GM21528 (cell line): ENCODE measurements at regions not wholly inside any gene's neighbourhood (a gene's known extent, or its start where the extent isn't known, plus 50 kb on each side); places are given as distances from the start of the nearest gene placed in this dataset.
"Not testable (repeated sequence)": the region's sequence is repeated elsewhere in the genome, so short reads cannot be mapped to it uniquely, and the experiment has no call there.

Experiments used
- ATAC-seq: cut with Tn5 transposase; IDR thresholded peaks from one replicate; pipeline ENCODE4 v1.9.1; 2021; ENCODE audit warnings: mild to moderate bottlenecking, moderate library complexity; ENCODE audit not compliant: unreplicated experiment, low FRiP score

GRCh38 chr1:222020553-222020952 is 278.7 kb upstream of the DUSP10 start:
- no peak for ATAC-seq

DNA sequence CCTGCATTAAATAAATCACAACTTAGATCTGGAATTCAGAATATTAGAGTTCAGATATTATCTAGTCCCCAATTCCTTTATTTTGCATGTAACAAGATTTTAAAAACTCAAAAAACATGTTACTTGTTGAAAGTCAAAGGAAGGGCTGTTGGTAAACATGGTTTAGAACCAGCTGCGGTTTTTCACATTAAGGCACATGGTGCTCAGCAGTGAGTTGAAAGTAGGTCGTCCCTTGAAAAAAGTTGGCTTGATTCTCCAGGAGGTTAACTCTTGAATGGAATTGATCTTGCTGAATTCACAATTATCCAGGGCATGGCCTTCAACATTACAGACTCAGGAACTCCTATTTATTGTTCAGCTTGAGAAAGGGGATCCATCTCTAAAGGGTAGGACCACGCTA is 277.1 kb upstream of the DUSP10 start:
- ATAC-seq, result no peak

GRCh38 chr1:222018041-222018440 is 276.2 kb upstream of the DUSP10 start:
- ATAC-seq, result no peak

GRCh38 chr1:222015686-222016085 is 273.8 kb upstream of the DUSP10 start:
- no peak for ATAC-seq

- no peak for ATAC-seq
Observed at GRCh38 chr1:222014001-222014400, 272.1 kb upstream of the DUSP10 start.

DNA sequence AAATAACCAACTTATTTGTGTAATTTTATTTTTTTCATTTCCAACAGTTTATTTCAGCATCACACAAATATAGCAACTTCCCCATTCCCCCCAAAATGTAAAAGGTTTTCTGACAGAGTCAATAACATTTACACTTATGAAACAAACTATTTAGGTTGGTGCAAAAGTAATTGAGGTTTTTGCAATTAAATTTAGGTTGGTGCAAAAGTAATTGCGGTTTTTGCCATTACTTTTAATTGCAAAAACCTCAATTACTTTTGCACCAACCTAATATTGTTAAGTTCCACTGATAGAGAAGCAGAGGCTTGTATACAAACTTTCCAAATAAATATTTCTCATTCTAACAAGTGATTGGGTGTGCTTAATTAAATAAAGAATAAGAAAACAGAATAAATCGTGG is 270.9 kb upstream of the DUSP10 start:
- no peak for ATAC-seq

DNA sequence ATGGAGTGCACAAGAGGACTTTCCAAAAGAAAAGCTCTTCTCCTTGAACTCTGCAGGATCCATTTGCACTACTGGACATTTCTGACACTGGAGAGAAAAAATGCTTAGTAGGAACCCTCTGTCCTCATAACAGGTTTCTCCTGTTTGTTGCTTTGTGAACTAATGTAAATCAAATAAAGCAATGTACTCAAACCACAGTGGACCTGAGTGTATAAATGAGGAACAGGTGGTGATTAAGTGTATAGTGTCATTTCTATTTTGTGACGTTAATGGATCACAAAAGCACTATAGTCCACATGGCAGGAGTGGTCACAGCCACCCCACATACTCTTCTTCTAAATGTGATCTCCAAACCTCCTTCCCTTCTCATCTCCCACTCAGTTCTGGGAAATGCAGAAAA is 268.4 kb upstream of the DUSP10 start:
- no peak for ATAC-seq

GRCh38 chr1:222009105-222009730 is 267.3 kb upstream of the DUSP10 start:
- ATAC-seq, result no peak

- no peak for ATAC-seq
Observed at GRCh38 chr1:222006715-222007114, 264.8 kb upstream of the DUSP10 start.

GRCh38 chr1:222004784-222005183 is 262.9 kb upstream of the DUSP10 start:
- ATAC-seq, result no peak

DNA sequence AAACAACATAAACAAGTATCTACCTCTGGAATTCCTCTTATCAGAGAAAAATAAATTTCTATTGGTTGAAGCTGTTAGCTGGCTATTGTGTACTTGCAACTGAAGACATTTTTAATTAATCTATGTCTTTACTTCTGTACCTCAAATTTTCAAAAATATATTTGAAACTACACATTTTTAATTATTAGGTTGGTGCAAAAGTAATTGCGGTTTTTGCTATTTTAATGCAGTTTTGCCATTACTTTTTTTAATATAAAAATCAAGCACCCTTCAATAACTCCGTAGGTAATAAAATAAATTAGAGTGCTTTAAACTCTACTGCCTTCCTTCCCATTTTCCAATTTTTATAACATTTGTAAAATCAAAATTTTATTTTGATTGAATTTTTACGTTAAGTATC is 262.1 kb upstream of the DUSP10 start:
- ATAC-seq, result no peak

- no peak for ATAC-seq
Observed at GRCh38 chr1:222002503-222002902, 260.6 kb upstream of the DUSP10 start.

DNA sequence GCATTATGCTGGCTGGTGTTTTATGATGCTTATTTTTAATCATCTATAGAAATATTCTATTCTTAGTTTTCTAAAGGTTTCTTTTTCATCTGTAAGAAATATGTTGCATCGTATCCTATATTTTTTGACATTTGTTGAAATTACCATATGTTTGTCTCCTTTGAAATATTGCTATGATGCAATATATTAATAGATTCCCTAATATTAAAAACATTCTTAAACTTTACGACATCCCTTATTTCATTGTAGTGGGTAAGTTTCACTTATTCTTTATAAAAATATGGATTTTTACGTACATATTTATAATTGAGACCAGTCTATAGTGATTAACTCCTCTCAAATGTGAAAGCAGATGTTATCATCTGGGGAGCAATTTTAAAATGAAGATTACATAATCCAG is 258.2 kb upstream of the DUSP10 start:
- no peak for ATAC-seq

- ATAC-seq, result no peak
Observed at GRCh38 chr1:221998781-221999180, 256.9 kb upstream of the DUSP10 start.

DNA sequence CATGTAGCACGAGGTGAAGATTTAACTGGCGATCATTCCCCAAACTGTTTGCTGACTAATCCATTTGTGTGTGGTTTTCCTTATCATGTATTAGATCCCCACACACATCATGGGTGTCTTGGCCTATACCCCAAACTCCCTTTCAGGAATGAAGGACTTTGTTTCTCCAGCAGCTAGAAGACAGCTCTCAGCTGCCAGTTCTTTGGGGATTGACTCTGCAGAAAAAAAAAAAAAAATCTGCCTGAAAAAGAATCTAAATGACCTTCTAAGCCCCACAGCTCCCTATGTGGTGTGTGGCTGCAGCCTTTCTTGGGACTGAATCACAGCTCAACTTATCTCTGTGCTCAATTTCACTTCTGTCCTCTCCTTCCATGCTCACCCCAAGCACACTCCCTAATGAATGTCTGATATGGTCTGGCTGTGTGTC is 256.3 kb upstream of the DUSP10 start:
- ATAC-seq, result no peak

DNA sequence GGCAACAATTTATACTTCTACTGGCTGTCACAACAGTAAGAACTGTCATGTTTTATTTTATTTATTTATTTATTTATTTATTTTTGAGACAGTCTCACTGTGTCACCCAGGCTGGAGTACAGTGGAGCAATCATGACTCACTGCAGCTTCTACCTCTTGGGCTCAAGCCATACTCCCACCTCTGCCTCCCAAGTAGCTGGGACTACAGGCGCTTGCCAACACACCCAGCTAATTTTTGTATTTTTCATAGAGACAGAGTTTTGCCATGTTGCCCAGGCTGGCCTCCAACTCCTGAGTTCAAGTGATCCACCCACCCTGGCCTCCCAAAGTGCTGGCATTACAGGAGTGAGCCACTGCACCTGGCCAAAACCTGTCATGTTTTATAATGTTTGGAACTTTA is 255.1 kb upstream of the DUSP10 start:
- not testable (repeated sequence) for ATAC-seq

DNA sequence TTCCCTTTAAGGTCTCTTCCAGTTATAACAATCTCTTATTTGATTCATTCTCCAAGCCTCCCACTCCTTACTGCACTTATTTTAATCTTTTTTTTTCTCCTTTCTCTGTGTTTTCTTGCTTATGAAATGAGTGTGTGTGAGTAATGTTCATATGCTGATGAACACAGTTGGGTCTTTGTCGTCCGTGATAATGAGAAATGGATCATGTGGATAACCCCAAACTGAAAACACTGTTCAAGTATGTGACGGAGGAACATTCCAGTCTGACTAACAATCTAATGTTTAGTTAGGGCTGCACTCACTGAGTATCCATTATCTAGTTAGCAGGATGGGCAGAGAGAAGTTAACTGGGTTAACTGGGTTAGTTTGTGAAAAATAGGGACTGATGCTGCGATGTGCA is 253.1 kb upstream of the DUSP10 start:
- no peak for ATAC-seq

GRCh38 chr1:221994274-221994698 is 252.4 kb upstream of the DUSP10 start:
- peak; percentile 57 for ATAC-seq

- ATAC-seq, result no peak
Observed at GRCh38 chr1:221993444-221993948, 251.6 kb upstream of the DUSP10 start.

DNA sequence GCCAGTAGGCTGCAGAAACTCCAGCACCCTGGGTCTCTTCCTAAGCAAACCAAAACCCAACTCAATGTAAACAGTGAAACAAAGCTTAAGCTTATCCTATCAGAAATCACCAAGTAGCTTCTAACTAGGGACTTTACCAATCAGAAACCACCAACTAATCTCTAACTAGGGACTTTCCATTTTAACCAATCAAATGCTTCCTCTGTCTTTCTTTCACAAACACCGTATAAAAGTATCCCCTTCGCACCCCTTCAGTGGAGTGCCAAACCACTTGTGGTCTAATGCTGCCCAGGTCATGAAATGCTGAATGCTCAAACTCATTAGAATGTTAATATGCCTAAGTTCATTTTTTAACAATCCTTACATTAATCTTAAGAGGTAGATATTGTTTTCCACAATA is 250.5 kb upstream of the DUSP10 start:
- ATAC-seq, result peak; percentile 59

- no peak for ATAC-seq
Observed at GRCh38 chr1:221991221-221991620, 249.3 kb upstream of the DUSP10 start.

DNA sequence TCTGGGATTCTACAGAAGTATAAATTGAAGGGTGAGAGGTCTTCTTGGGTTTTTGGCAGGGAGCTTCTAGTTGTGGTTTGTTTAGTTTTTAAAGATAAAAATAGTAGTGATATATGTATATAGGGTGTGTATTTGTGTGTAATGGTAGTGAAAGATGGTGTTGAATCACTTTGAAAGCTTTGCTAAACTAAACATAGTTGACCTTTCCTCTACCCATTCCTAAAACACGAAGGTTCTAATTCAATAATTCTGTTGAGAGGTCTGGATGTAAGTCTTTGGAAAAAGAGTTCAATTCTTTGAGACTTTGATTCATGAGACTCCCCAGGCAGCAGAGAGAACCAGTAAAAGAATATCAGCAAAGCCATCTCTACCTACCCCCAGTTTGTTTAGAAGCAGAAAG is 247.9 kb upstream of the DUSP10 start:
- ATAC-seq, result no peak

GRCh38 chr1:221988829-221989228 is 246.9 kb upstream of the DUSP10 start:
- no peak for ATAC-seq
